SK-N-SH (cell line): ENCODE measurements at regions not wholly inside any gene's neighbourhood (a gene's known extent, or its start where the extent isn't known, plus 50 kb on each side); places are given as distances from the start of the nearest gene placed in this dataset.

Experiments used
- CTCF ChIA-PET: fragments of 300-600, 350-600 bp; formaldehyde crosslinking; extraction: SDS; loops from one replicate; lab custom pipeline; 2021; lab: Yijun Ruan, JAX
- POLR2A ChIA-PET: fragments of 350-600 bp; sonication (Branson Sonifier 250); formaldehyde crosslinking; extraction: SDS; loops from one replicate; lab custom pipeline; 2020; ENCODE audit warnings: antibody characterized with exemption, inconsistent platforms; lab: Yijun Ruan, JAX
- DNase-seq: peaks from one replicate; pipeline ENCODE4 v3.0.0; 2012
- H2AFZ ChIP-seq: fragments of 200-600 bp; sonication (generic); 2 replicates; pipeline ENCODE4 v1.8.1; 2016; ENCODE audit warnings: antibody characterized with exemption, mild to moderate bottlenecking, low read depth
- H3F3A ChIP-seq: fragments of 200-600 bp; sonication (generic); replicated peaks from 2 replicates; pipeline ENCODE3; 2016; ENCODE audit warnings: antibody characterized with exemption, mild to moderate bottlenecking; ENCODE audit not compliant: insufficient read depth
- H3K27ac ChIP-seq, 2 experiments: fragments of 200-500 bp in 1 of 2; fragments of 200-600 bp in 1 of 2; sonication (Bioruptor generic) in 1 of 2; sonication (generic), shearing (Covaris generic) in 1 of 2; 2 replicates each; pipeline versions ENCODE4 v1.5.1 to v1.6.1; 2014 to 2016; ENCODE audit warnings: low read depth in 2 of 2, inconsistent platforms in 1 of 2, low read length in 1 of 2, mild to moderate bottlenecking in 1 of 2, mixed read lengths in 1 of 2
- H3K27me3 ChIP-seq: fragments of 200-600 bp; sonication (generic), shearing (Covaris generic); 2 replicates; pipeline ENCODE4 v1.6.1; 2016; ENCODE audit warnings: mixed run types; ENCODE audit not compliant: insufficient read depth
- H3K36me3 ChIP-seq, 2 experiments: fragments of 200-500 bp in 1 of 2; fragments of 200-600 bp in 1 of 2; sonication (Bioruptor generic) in 1 of 2; sonication (generic) in 1 of 2; replicated peaks in 1 of 2; 2 replicates each; pipeline versions ENCODE3 to v1.5.1; 2014 to 2016; ENCODE audit warnings: low read length in 1 of 2, mild to moderate bottlenecking in 1 of 2; ENCODE audit not compliant: insufficient read depth in 2 of 2, control insufficient read depth in 1 of 2
- H3K4me1 ChIP-seq, 2 experiments: fragments of 200-500 bp in 1 of 2; fragments of 200-600 bp in 1 of 2; sonication (Bioruptor generic) in 1 of 2; sonication (generic), shearing (Covaris generic) in 1 of 2; 2 replicates each; pipeline versions ENCODE4 v1.5.1 to v1.6.1; 2014 to 2016; ENCODE audit warnings: low read depth in 1 of 2, low read length in 1 of 2, mixed run types in 1 of 2; ENCODE audit not compliant: insufficient read depth in 2 of 2, control insufficient read depth in 1 of 2
- H3K4me2 ChIP-seq: fragments of 200-600 bp; sonication (generic), shearing (Covaris generic); 2 replicates; pipeline ENCODE4 v1.6.1; 2017; ENCODE audit warnings: mixed run types
- H3K4me3 ChIP-seq, 2 experiments: fragments of 200-500 bp in 1 of 2; fragments of 200-600 bp in 1 of 2; sonication (Bioruptor generic) in 1 of 2; sonication (generic), shearing (Covaris generic) in 1 of 2; 2 replicates each; pipeline versions ENCODE4 v1.5.1 to v1.8.1; 2014 to 2016; ENCODE audit warnings: low read depth in 2 of 2, inconsistent platforms in 1 of 2, low read length in 1 of 2, mild to moderate bottlenecking in 1 of 2, mixed read lengths in 1 of 2, moderate library complexity in 1 of 2
- H3K79me2 ChIP-seq: fragments of 200-600 bp; sonication (generic); 2 replicates; pipeline ENCODE4 v1.8.1; 2017; ENCODE audit warnings: mild to moderate bottlenecking; ENCODE audit not compliant: insufficient read depth
- H3K9ac ChIP-seq: fragments of 200-600 bp; sonication (generic); 2 replicates; pipeline ENCODE4 v1.6.1; 2017; ENCODE audit warnings: mixed run types
- H3K9me2 ChIP-seq: fragments of 200-600 bp; sonication (generic); 2 replicates; pipeline ENCODE4 v1.6.1; 2017; ENCODE audit warnings: mixed run types
- H3K9me3 ChIP-seq: fragments of 200-600 bp; sonication (generic); 2 replicates; pipeline ENCODE4 v1.6.1; 2017; ENCODE audit warnings: mixed run types, mild to moderate bottlenecking, moderate library complexity
- H4K20me1 ChIP-seq: fragments of 200-600 bp; sonication (generic); 2 replicates; pipeline ENCODE4 v1.6.1; 2017; ENCODE audit warnings: mild to moderate bottlenecking, mixed run types; ENCODE audit not compliant: insufficient read depth
- ELF1 ChIP-seq: IDR thresholded peaks from 2 replicates; pipeline ENCODE4 v1.4.0; 2012
- EZH2phosphoT487 ChIP-seq: fragments of 200-600 bp; sonication (generic); IDR thresholded peaks from 2 replicates; pipeline ENCODE4 v1.6.1; 2017; ENCODE audit warnings: low read depth, mixed run types, mild to moderate bottlenecking, antibody characterized with exemption, moderate library complexity, borderline replicate concordance
- JUND ChIP-seq: IDR thresholded peaks from 2 replicates; pipeline ENCODE4 v1.4.0; 2012
- MEF2A ChIP-seq: IDR thresholded peaks from 2 replicates; pipeline ENCODE4 v1.4.0; 2012; ENCODE audit warnings: low read depth, borderline replicate concordance
- MXI1 ChIP-seq: IDR thresholded peaks from 2 replicates; pipeline ENCODE4 v1.6.1; 2012; ENCODE audit warnings: mild to moderate bottlenecking, low read depth, low read length, improper control_type of control experiment
- RCOR1 ChIP-seq: fragments of 150-350 bp; IDR thresholded peaks from 2 replicates; pipeline ENCODE4 v1.6.1; 2017; ENCODE audit warnings: antibody characterized with exemption, low read length
- TAF1 ChIP-seq: IDR thresholded peaks from 2 replicates; pipeline ENCODE4 v1.6.1; 2012; ENCODE audit warnings: low read depth, mild to moderate bottlenecking, low read length, moderate library complexity, borderline replicate concordance
- TCF12 ChIP-seq: IDR thresholded peaks from 2 replicates; pipeline ENCODE4 v1.4.0; 2012
- TEAD4 ChIP-seq: IDR thresholded peaks from 2 replicates; pipeline ENCODE4 v1.4.0; 2012; ENCODE audit warnings: mild to moderate bottlenecking, borderline replicate concordance; ENCODE audit not compliant: insufficient read depth
- YY1 ChIP-seq: IDR thresholded peaks from 2 replicates; pipeline ENCODE4 v1.4.0; 2012; ENCODE audit warnings: low read depth, mild to moderate bottlenecking
- WGBS: methylation state at CpG from one replicate; pipeline ENCODE4 v1.1.6; 2017; ENCODE audit warnings: low lambda C conversion rate; 5-methylcytosine and 5-hydroxymethylcytosine counted together
- TF ChIP-seq, protein P1 (sequence below): fragments of 200-600 bp; sonication (generic); IDR thresholded peaks from 2 replicates; pipeline ENCODE4 v1.6.1; 2017; ENCODE audit warnings: antibody characterized with exemption, mild to moderate bottlenecking, moderate library complexity
- TF ChIP-seq, protein P2 (sequence below): IDR thresholded peaks from 2 replicates; pipeline ENCODE4 v1.4.0; 2012; ENCODE audit warnings: low read depth, borderline replicate concordance
- TF ChIP-seq, protein P3 (sequence below): IDR thresholded peaks from 2 replicates; pipeline ENCODE4 v1.4.0; 2012; ENCODE audit warnings: low read depth
- TF ChIP-seq, protein P4 (sequence below): fragments of 150-350 bp; IDR thresholded peaks from 2 replicates; pipeline ENCODE4 v1.6.1; 2016; ENCODE audit warnings: mild to moderate bottlenecking, low read depth, low read length

DNA sequence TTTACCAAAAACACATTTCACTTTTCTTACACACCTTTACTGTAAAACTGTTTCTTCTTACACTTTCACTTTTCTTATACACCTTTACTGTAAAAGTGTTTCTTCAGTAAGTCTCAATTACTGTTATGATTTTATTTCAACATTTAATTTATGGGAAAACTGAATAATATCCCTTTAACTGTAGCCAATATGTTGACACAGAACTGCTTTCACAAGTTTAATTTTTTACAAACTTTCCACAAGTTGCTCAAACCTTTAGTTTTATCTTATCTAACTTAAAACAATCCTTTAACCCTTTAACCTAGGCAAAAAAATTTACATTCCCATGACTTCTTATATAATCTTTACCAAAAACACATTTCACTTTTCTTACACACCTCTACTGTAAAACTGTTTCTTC lies 63.3 kb upstream of the OR5AN1 start:
- no peaks in the 10 kb centered on the region for H4K20me1 ChIP-seq
- no peak for DNase-seq
- TF ChIP-seq EZH2phosphoT487: no peak
- TF ChIP-seq, protein P1, sequence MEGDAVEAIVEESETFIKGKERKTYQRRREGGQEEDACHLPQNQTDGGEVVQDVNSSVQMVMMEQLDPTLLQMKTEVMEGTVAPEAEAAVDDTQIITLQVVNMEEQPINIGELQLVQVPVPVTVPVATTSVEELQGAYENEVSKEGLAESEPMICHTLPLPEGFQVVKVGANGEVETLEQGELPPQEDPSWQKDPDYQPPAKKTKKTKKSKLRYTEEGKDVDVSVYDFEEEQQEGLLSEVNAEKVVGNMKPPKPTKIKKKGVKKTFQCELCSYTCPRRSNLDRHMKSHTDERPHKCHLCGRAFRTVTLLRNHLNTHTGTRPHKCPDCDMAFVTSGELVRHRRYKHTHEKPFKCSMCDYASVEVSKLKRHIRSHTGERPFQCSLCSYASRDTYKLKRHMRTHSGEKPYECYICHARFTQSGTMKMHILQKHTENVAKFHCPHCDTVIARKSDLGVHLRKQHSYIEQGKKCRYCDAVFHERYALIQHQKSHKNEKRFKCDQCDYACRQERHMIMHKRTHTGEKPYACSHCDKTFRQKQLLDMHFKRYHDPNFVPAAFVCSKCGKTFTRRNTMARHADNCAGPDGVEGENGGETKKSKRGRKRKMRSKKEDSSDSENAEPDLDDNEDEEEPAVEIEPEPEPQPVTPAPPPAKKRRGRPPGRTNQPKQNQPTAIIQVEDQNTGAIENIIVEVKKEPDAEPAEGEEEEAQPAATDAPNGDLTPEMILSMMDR: no peak
- TF ChIP-seq TAF1: no peak
- TF ChIP-seq YY1: no peak
- no peak for TF ChIP-seq ELF1
- TF ChIP-seq MXI1: no peak
- TF ChIP-seq JUND: no peak
- TF ChIP-seq, protein P2, sequence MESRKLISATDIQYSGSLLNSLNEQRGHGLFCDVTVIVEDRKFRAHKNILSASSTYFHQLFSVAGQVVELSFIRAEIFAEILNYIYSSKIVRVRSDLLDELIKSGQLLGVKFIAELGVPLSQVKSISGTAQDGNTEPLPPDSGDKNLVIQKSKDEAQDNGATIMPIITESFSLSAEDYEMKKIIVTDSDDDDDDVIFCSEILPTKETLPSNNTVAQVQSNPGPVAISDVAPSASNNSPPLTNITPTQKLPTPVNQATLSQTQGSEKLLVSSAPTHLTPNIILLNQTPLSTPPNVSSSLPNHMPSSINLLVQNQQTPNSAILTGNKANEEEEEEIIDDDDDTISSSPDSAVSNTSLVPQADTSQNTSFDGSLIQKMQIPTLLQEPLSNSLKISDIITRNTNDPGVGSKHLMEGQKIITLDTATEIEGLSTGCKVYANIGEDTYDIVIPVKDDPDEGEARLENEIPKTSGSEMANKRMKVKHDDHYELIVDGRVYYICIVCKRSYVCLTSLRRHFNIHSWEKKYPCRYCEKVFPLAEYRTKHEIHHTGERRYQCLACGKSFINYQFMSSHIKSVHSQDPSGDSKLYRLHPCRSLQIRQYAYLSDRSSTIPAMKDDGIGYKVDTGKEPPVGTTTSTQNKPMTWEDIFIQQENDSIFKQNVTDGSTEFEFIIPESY: no peak
- TF ChIP-seq, protein P3, sequence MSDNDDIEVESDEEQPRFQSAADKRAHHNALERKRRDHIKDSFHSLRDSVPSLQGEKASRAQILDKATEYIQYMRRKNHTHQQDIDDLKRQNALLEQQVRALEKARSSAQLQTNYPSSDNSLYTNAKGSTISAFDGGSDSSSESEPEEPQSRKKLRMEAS: no peak
- no peak for TF ChIP-seq RCOR1
- TF ChIP-seq, all 33 proteins: peak for 0
- Histone ChIP-seq H3K27me3 (no peaks in the 10 kb centered on the region), H3K36me3 (no peaks in the 10 kb centered on the region), H3F3A (no peaks in the 10 kb centered on the region), H3K79me2 (no peaks in the 10 kb centered on the region), H3K4me3 (no peak overlapping the region), H3K9me2 (no peaks in the 10 kb centered on the region), H3K27ac (no peak overlapping the region), H3K9ac (no peak overlapping the region), H2AFZ (no peak overlapping the region), H3K4me1 (no peaks in the 10 kb centered on the region), H3K4me2 (no peak overlapping the region), H3K9me3 (no peaks in the 10 kb centered on the region)
- CTCF ChIA-PET: no interaction called here
- POLR2A ChIA-PET: no interaction called here

DNA sequence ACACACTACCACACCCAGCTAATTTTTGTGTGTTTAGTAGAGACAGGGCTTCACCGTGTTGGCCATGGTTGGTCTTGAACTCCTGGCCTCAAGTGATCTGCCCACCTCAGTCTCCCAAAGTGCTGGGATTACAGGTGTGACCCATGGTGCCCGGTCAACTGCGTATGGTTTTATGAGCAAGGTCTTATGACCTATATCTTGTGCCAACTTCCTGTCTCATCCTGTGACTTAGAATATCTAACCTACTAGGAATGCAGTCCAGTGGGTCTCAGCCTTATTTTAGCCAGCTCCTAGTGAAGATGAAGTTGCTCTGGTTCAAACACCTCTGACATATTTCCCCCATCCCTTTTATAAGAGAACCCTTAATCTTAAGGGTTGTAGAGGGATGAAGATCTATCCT lies 66.1 kb upstream of the OR5AN1 start:
- CTCF ChIA-PET: interaction anchor here (1.3 to 1.5 kb wide), 2 partner anchors 121 to 157 kb away, joined by 4 read pairs; partner anchors contain the start of gene DTX4
- WGBS: 0% methylated on average over 3 of the region's 3 CpGs

More for the DNA sequence above, 66.1 kb upstream of the OR5AN1 start:
- H3K27me3 ChIP-seq: no peaks in the 10 kb centered on the region; the same call in 1 of the 2 replicates
- no peaks in the 10 kb centered on the region for H3K9me2 ChIP-seq
- H3K4me1 ChIP-seq: no peaks in the 10 kb centered on the region
- no peak for DNase-seq
- no peak overlapping the region for H2AFZ ChIP-seq
- TF ChIP-seq MEF2A (no peak), TEAD4 (no peak), TCF12 (no peak), JUND (no peak)
- TF ChIP-seq, protein P4, sequence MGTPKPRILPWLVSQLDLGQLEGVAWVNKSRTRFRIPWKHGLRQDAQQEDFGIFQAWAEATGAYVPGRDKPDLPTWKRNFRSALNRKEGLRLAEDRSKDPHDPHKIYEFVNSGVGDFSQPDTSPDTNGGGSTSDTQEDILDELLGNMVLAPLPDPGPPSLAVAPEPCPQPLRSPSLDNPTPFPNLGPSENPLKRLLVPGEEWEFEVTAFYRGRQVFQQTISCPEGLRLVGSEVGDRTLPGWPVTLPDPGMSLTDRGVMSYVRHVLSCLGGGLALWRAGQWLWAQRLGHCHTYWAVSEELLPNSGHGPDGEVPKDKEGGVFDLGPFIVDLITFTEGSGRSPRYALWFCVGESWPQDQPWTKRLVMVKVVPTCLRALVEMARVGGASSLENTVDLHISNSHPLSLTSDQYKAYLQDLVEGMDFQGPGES: no peak
- TF ChIP-seq, protein P2: no peak
- no peak overlapping the region for H3K4me2 ChIP-seq
- no peaks in the 10 kb centered on the region for H4K20me1 ChIP-seq
- no peak overlapping the region for H3K9ac ChIP-seq
- POLR2A ChIA-PET: no interaction called here
- no peak overlapping the region for H3K4me3 ChIP-seq
- no peaks in the 10 kb centered on the region for H3K79me2 ChIP-seq
- no peaks in the 10 kb centered on the region for H3K9me3 ChIP-seq
- H3K36me3 ChIP-seq: no peaks in the 10 kb centered on the region
- no peak overlapping the region for H3K27ac ChIP-seq
- H3F3A ChIP-seq: no peaks in the 10 kb centered on the region
